Peyer's patch (tissue), 4 donors: ENCODE measurements at regions not wholly inside any gene's neighbourhood (a gene's known extent, or its start where the extent isn't known, plus 50 kb on each side); places are given as distances from the start of the nearest gene placed in this dataset.

Experiments
- DNase-seq, 3 donors: peaks; one replicate each; pipeline ENCODE4 v3.0.0-alpha.2; 2017 to 2019
- H3K27ac ChIP-seq, 4 donors: fragments of 200-600 bp; sonication (generic); one replicate each; pipeline ENCODE4 v1.5.1; 2016 to 2019
- H3K27me3 ChIP-seq, 2 donors: fragments of 200-600 bp; sonication (generic); one replicate each; pipeline ENCODE4 v1.5.1; 2019
- H3K36me3 ChIP-seq, 3 donors: fragments of 200-600 bp; sonication (generic); one replicate each; pipeline ENCODE4 v1.5.1; 2016 to 2019
- H3K4me1 ChIP-seq, 4 donors: fragments of 200-600 bp; sonication (generic); one replicate each; pipeline ENCODE4 v1.5.1; 2016 to 2019
- H3K4me3 ChIP-seq, 4 donors: fragments of 200-600 bp; sonication (generic); 1 replicate in 3 of 4; 2 replicates in 1 of 4; pipeline ENCODE4 v1.5.1; 2016 to 2019; ENCODE audit warnings: mild to moderate bottlenecking in 1 of 4
- H3K9me3 ChIP-seq, 4 donors: fragments of 200-600 bp; sonication (generic); one replicate each; pipeline ENCODE4 v1.5.1; 2016 to 2019; ENCODE audit warnings: mild to moderate bottlenecking in 1 of 4
- CTCF ChIP-seq, 6 experiments: fragments of 450-650 bp in 4 of 6; fragments of 200-600 bp in 2 of 6; sonication (generic) in 1 of 6; IDR thresholded peaks; one replicate each; pipeline ENCODE4 v1.5.1; 2017 to 2019; ENCODE audit warnings: antibody characterized with exemption in 6 of 6, mild to moderate bottlenecking in 3 of 6, moderate library complexity in 1 of 6
- POLR2A ChIP-seq, 2 donors: fragments of 450-650 bp; IDR thresholded peaks; one replicate each; pipeline ENCODE4 v1.5.1; 2017; ENCODE audit warnings: antibody characterized with exemption in 2 of 2, mild to moderate bottlenecking in 2 of 2, moderate library complexity in 2 of 2

DNA sequence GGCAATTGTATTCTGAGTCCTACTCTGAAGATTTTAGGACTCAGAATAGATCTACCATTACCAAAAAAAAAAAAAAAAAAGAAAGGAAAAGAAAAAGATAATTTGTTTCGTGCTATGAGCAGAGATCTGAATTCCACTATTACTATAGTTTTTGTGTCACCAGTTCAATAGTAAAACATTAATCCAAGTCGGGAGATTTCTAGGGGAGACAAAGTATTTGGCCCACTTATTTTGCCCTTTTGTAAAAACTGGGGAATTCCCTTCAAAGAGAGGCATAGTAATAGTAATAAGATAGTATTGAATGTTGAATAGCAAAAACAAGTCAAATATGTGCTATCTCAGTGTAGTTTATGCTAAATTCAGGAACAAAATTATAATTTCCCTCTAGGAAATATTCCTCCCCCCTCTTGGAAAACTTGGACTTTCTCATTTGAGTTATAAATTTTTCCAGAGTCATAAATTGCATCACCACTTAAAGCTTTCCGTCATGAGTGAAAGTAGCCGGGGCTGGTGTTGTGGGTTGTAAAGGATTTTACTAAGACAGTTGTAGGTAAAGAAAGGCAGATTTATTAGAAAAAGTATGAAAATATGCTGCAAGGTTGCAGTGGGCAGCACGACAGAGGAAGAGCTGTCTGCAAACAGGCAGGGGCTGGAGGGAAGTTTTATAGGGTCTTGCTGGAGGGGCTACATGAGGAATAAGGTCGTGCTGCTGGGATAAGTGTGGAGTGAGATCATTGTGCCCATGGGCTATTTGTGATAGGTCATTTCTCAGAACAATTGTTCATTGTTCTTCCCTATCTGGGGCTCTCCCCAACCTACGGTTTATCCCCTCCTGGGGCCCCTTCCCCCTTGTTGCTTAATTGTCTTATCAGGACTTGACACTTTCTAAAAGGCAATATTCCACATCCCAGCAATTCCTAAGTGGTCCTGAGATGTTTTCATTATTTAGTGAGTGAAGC, 1009.9 kb downstream of the PLA2G4A start:
- no peak for DNase-seq
- no peaks in the 10 kb centered on the region for H3K36me3 ChIP-seq
- H3K4me1 ChIP-seq, result no peaks in the 10 kb centered on the region
- H3K4me3 ChIP-seq, result no peak overlapping the region
- TF ChIP-seq POLR2A (IDR thresholded peaks at IDR 0.05) (no peak), CTCF (IDR thresholded peaks at IDR 0.05) (no peak)
- no peaks in the 10 kb centered on the region for H3K27me3 ChIP-seq
- no peak overlapping the region for H3K27ac ChIP-seq
- H3K9me3 ChIP-seq, result no peaks in the 10 kb centered on the region

DNA sequence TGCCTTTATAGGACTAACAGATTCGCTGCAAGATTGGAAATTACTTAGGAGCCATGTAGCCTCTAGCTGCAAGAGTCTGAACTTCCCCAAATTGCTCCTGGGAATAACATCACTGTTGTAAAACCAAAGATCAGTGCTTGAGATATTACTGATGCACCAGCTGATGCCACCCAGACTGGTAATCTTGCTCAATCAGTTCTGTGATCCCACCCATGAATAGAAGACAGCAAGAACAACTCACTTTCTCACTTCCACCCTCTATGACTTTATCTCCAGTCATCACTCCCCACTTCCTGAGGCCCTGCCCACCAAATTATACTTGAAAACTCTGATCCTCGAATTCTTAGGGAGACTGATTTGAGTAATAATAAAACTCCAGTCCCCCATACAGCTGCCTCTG, 1011.1 kb downstream of the PLA2G4A start:
- DNase-seq, result no peak

DNA sequence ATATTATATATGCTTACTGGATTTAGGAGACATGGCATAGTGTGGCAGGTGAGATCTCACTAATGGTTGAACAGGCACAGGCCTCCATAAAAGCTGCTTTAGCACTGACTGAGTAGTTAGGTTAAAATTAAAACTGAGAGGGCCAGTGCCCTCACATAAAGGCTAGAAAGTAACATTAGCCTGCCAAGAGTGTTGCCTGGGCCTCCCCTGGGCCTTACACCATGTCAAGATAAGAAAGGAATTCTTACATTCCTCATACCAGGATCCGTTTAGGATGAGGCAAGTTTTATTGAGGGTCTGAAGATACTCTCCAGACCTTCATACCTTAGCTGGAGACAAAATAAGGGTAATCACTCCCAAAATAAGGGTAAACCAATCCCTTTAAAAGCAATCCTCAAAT, 1011.8 kb downstream of the PLA2G4A start:
- H3K4me3 ChIP-seq, result no peak overlapping the region
- TF ChIP-seq POLR2A (IDR thresholded peaks at IDR 0.05) (no peak), CTCF (IDR thresholded peaks at IDR 0.05) (no peak)
- H3K27me3 ChIP-seq, result no peaks in the 10 kb centered on the region
- H3K27ac ChIP-seq, result no peak overlapping the region
- no peaks in the 10 kb centered on the region for H3K4me1 ChIP-seq
- H3K9me3 ChIP-seq, result no peaks in the 10 kb centered on the region
- no peak for DNase-seq
- H3K36me3 ChIP-seq, result no peaks in the 10 kb centered on the region

More for the DNA sequence above, 1011.1 kb downstream of the PLA2G4A start:
- H3K27ac ChIP-seq, result no peak overlapping the region
- H3K27me3 ChIP-seq, result no peaks in the 10 kb centered on the region
- H3K4me1 ChIP-seq, result no peaks in the 10 kb centered on the region
- H3K4me3 ChIP-seq, result no peak overlapping the region
- H3K36me3 ChIP-seq, result no peaks in the 10 kb centered on the region
- TF ChIP-seq POLR2A (IDR thresholded peaks at IDR 0.05), result no peak
- TF ChIP-seq CTCF (IDR thresholded peaks at IDR 0.05), result no peak
- no peaks in the 10 kb centered on the region for H3K9me3 ChIP-seq

DNA sequence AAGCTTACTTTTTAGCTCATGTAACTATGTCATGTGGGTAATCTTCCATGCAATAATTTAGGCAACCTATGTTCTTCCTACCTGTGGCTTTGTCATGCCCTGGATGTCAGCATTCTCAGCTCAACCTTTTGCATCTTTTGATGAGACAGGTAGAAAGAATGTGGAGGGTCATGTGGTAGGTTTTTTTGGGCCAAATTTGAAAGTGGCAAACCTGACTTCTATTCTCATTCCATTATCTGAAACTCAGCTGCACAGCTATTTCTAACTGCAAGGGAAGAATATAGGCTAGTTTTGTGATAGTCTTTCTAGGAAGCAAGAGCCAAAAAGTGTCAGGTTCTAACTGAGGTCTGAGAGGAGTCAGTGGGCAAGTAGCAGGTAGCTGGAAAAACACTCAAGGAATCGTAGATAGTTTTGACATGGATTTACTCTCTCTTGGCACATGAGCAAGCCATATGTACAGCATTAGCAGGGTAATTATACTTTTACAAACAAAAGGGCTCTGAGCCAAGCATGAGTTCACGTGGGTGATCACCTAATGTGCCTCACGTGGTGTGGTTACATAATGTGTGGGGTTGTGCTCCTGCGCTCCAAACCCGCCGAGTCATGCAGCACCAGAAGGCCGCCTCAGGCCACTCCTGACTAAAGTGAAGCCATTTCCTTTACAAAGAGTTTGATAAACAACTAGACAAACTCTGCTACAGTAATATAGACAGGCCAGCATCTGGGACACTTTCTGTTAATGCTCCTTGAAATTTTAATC, 1013.8 kb downstream of the PLA2G4A start:
- no peak overlapping the region for H3K4me3 ChIP-seq
- H3K36me3 ChIP-seq, result no peaks in the 10 kb centered on the region
- TF ChIP-seq POLR2A (IDR thresholded peaks at IDR 0.05) (no peak), CTCF (IDR thresholded peaks at IDR 0.05) (no peak)
- no peaks in the 10 kb centered on the region for H3K9me3 ChIP-seq
- no peak for DNase-seq
- no peak overlapping the region for H3K27ac ChIP-seq
- no peaks in the 10 kb centered on the region for H3K27me3 ChIP-seq
- no peaks in the 10 kb centered on the region for H3K4me1 ChIP-seq

DNA sequence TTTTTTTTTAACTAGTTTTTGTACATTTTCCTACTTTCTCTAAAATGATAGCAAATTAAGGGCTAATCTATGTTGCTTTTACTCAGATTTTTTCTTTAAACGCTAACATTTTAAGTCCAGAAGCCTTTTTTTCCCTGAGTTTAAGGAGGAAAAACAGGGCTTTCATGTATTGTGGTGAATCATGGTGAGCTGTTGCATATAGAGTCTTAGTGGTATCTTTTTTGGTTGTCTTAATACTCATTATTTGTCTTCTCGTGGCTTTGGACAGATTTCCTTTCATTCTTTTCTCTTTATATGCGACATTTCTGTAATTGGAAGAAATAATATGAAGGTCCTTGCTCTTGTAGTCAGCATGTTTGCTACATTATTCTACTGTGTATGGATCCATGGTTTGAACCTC, 1015.6 kb downstream of the PLA2G4A start:
- TF ChIP-seq CTCF (IDR thresholded peaks at IDR 0.05), result no peak
- TF ChIP-seq POLR2A (IDR thresholded peaks at IDR 0.05), result no peak
- H3K27ac ChIP-seq, result no peak overlapping the region
- DNase-seq, result no peak
- no peaks in the 10 kb centered on the region for H3K36me3 ChIP-seq
- no peaks in the 10 kb centered on the region for H3K9me3 ChIP-seq
- no peaks in the 10 kb centered on the region for H3K27me3 ChIP-seq
- no peak overlapping the region for H3K4me3 ChIP-seq
- H3K4me1 ChIP-seq, result no peaks in the 10 kb centered on the region
